ENCODE measurements at regions not wholly inside any gene's neighbourhood (a gene's known extent, or its start where the extent isn't known, plus 50 kb on each side); places are given as distances from the start of the nearest gene placed in this dataset.

DNA sequence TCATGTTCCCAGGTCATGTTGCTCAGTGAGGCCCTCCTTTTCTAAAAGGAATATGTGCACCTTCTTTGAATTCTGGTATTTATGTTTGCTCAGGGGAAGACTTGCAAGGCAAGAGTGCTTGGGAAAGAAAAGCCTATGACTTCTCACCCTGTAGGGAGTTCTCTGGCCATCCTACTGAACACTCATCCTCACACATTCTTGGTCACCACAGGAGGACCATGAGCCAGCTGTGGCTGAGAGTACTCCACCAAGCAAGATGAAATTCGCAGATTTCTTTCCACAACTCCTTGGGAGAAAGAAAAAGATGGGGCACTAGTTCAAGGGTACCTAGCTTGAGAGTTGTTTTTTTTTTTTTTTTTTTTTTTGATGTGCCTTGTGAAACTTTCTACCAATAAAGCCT, 179.6 kb downstream of the FZD1 start:
- Mint-ChIP-seq H3K27me3 (ENCODE audit: unreplicated experiment) (peaks cover 57% of the 10 kb centered on the region), H3K9me3 (ENCODE audit: low read depth, unreplicated experiment) (peaks cover 13% of the 10 kb centered on the region), H3K4me3 (ENCODE audit: low read depth, unreplicated experiment) (no peak overlapping the region), H3K4me1 (ENCODE audit: low read depth, unreplicated experiment) (no peaks in the 10 kb centered on the region), H3K36me3 (ENCODE audit: insufficient read depth, unreplicated experiment) (no peaks in the 10 kb centered on the region), H3K27ac (ENCODE audit: unreplicated experiment) (no peak overlapping the region)
- TF ChIP-seq, protein P1, sequence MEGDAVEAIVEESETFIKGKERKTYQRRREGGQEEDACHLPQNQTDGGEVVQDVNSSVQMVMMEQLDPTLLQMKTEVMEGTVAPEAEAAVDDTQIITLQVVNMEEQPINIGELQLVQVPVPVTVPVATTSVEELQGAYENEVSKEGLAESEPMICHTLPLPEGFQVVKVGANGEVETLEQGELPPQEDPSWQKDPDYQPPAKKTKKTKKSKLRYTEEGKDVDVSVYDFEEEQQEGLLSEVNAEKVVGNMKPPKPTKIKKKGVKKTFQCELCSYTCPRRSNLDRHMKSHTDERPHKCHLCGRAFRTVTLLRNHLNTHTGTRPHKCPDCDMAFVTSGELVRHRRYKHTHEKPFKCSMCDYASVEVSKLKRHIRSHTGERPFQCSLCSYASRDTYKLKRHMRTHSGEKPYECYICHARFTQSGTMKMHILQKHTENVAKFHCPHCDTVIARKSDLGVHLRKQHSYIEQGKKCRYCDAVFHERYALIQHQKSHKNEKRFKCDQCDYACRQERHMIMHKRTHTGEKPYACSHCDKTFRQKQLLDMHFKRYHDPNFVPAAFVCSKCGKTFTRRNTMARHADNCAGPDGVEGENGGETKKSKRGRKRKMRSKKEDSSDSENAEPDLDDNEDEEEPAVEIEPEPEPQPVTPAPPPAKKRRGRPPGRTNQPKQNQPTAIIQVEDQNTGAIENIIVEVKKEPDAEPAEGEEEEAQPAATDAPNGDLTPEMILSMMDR (IDR thresholded peaks at IDR 0.05; ENCODE audit: unreplicated experiment): no peak
- intact Hi-C loops (cut with micrococcal nuclease; ENCODE audit: unreplicated experiment): no loop called here
- no peak for DNase-seq
- CTCF ChIA-PET: no interaction called here
- BruUV-seq (replicated peaks): no TSS peak

DNA sequence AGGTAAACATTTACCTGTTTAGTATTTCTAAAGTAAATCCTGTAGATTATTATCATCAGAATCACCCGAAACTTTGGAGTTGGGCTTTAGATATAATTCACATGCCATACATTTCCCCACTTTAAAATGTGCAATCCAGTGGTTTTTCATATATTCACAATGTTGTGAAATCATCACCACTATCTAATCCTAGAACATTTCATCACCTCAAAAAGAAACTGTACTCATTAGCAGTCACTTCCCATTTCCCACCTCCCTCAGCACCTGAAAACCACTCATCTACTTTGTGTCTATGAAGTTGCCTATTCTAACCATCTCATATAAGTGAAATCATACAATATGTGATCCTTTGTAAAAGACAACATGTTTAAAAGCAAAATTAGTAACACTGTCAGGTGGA, 182.6 kb downstream of the FZD1 start:
- Mint-ChIP-seq H3K9me3 (ENCODE audit: low read depth, unreplicated experiment) (peaks cover 9% of the 10 kb centered on the region), H3K4me1 (ENCODE audit: low read depth, unreplicated experiment) (no peaks in the 10 kb centered on the region), H3K27ac (ENCODE audit: unreplicated experiment) (no peak overlapping the region), H3K4me3 (ENCODE audit: low read depth, unreplicated experiment) (no peak overlapping the region), H3K27me3 (ENCODE audit: unreplicated experiment) (peaks cover 40% of the 10 kb centered on the region), H3K36me3 (ENCODE audit: insufficient read depth, unreplicated experiment) (no peaks in the 10 kb centered on the region)
- TF ChIP-seq, protein P1 (IDR thresholded peaks at IDR 0.05; ENCODE audit: unreplicated experiment): no peak
- intact Hi-C loops (cut with micrococcal nuclease; ENCODE audit: unreplicated experiment): no loop called here
- no peak for DNase-seq
- no TSS peak for BruUV-seq (replicated peaks)
- CTCF ChIA-PET: no interaction called here

DNA sequence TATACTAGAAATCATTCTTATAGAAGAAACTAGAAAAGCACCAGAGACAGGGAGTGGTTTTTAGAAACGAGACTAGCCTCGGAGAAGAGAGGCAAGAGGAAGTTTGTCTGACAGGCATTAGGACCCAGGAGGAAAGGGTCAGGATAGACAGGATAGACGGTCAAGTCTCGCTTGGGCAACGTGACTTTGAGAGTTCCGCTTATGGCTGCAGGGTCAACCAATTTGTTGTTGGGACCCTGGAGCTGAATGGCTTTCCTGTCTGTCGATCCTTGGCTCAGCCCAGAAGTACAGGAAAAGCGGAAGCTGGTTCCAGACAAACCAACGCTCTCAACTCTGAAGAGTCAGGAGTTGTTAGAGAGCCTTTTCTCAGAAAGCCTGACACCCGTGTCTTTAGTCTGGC, 191.2 kb downstream of the FZD1 start:
- TF ChIP-seq, protein P1 (IDR thresholded peaks at IDR 0.05; ENCODE audit: unreplicated experiment): no peak
- intact Hi-C loops (cut with micrococcal nuclease; ENCODE audit: unreplicated experiment): no loop called here
- Mint-ChIP-seq H3K9me3 (ENCODE audit: low read depth, unreplicated experiment) (peaks cover 6% of the 10 kb centered on the region), H3K4me1 (ENCODE audit: low read depth, unreplicated experiment) (no peaks in the 10 kb centered on the region), H3K27ac (ENCODE audit: unreplicated experiment) (no peak overlapping the region), H3K4me3 (ENCODE audit: low read depth, unreplicated experiment) (no peak overlapping the region), H3K36me3 (ENCODE audit: insufficient read depth, unreplicated experiment) (no peaks in the 10 kb centered on the region), H3K27me3 (ENCODE audit: unreplicated experiment) (no peaks in the 10 kb centered on the region)
- BruUV-seq (replicated peaks): no TSS peak
- DNase-seq: no peak
- CTCF ChIA-PET: no interaction called here

DNA sequence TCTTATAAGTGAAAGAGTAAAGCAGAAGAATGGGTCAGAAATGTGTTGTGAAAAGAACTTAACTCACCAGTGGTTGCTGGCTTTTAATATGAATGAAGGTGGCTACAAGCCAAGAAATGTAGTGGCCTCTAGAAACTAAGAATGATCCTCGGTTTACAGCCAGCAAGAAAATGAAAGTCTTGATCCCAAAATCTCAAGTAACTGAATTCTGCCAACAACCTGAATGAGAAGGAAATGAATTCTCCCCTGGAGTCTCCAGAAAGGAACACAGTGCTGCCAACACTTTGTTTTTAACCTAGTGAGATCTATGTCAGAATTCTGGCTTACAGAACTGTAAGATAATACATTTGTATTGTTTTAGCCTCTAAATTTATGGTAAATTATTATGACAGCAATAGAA, 193.0 kb downstream of the FZD1 start:
- no TSS peak for BruUV-seq (replicated peaks)
- no peak for DNase-seq
- Mint-ChIP-seq H3K4me3 (ENCODE audit: low read depth, unreplicated experiment) (no peak overlapping the region), H3K9me3 (ENCODE audit: low read depth, unreplicated experiment) (peaks cover 6% of the 10 kb centered on the region), H3K27me3 (ENCODE audit: unreplicated experiment) (no peaks in the 10 kb centered on the region), H3K36me3 (ENCODE audit: insufficient read depth, unreplicated experiment) (no peaks in the 10 kb centered on the region), H3K4me1 (ENCODE audit: low read depth, unreplicated experiment) (no peaks in the 10 kb centered on the region), H3K27ac (ENCODE audit: unreplicated experiment) (no peak overlapping the region)
- TF ChIP-seq, protein P1 (IDR thresholded peaks at IDR 0.05; ENCODE audit: unreplicated experiment): no peak
- CTCF ChIA-PET: no interaction called here
- intact Hi-C loops (cut with micrococcal nuclease; ENCODE audit: unreplicated experiment): no loop called here

DNA sequence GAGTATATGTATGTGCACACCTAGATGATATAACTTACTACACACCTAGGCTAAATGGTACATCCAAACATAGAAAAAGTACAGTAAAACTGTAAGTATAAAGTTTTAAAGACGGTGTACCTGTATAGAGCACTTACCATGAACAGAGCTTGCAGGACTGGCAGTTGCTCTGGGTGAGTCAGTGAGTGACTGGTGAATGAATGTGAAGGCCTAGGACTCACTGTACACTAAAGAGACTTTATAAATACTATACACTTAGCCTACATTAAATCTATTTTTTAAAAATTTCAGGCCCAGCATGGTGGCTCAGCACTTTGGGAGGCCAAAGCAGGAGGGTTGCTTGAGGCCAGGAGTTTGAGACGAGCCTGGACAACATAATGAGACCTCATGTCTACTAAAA, 195.3 kb downstream of the FZD1 start:
- H3K9me3 Mint-ChIP-seq (ENCODE audit: low read depth, unreplicated experiment): peaks cover 6% of the 10 kb centered on the region
- H3K4me3 Mint-ChIP-seq (ENCODE audit: low read depth, unreplicated experiment): no peak overlapping the region
- intact Hi-C loops (cut with micrococcal nuclease; ENCODE audit: unreplicated experiment): no loop called here
- TF ChIP-seq, protein P1 (IDR thresholded peaks at IDR 0.05; ENCODE audit: unreplicated experiment): no peak
- no peaks in the 10 kb centered on the region for H3K36me3 Mint-ChIP-seq (ENCODE audit: insufficient read depth, unreplicated experiment)
- CTCF ChIA-PET: no interaction called here
- no TSS peak for BruUV-seq (replicated peaks)
- no peak overlapping the region for H3K27ac Mint-ChIP-seq (ENCODE audit: unreplicated experiment)
- no peaks in the 10 kb centered on the region for H3K27me3 Mint-ChIP-seq (ENCODE audit: unreplicated experiment)
- no peak for DNase-seq
- no peaks in the 10 kb centered on the region for H3K4me1 Mint-ChIP-seq (ENCODE audit: low read depth, unreplicated experiment)
